COLO668 (cell line): ENCODE measurements at regions not wholly inside any gene's neighbourhood (a gene's known extent, or its start where the extent isn't known, plus 50 kb on each side); places are given as distances from the start of the nearest gene placed in this dataset.

Experiments
- DNase-seq: peaks from one replicate; lab custom pipeline; 2025; ENCODE audit not compliant: unreplicated experiment; lab: John Stamatoyannopoulos, UW

DNA sequence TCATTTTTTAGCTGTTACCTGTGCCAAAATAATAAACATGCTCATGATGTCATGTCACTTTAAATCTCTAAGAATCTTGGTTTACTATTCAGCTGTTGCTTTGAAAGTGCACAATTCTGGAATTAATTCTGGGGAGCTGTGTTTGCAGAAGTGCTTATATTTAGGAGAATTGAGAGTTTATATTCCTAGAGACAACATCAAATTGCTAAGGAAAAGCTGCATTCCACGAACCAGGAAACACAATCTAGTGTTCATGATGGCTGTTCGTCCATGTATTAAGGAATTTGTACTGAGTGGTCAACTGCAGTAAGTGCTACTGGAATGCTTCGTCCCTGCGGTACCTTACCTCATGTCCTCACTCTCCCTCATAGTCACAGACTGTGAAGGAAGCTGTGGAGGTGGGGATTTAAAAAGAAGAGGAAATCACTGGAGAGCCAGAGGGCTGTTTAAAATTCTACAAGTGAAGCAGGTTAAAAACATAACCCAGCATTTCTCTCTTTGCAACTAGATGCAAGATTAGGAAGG, 161.0 kb downstream of the TRMT11 start:
- no peak for DNase-seq

DNA sequence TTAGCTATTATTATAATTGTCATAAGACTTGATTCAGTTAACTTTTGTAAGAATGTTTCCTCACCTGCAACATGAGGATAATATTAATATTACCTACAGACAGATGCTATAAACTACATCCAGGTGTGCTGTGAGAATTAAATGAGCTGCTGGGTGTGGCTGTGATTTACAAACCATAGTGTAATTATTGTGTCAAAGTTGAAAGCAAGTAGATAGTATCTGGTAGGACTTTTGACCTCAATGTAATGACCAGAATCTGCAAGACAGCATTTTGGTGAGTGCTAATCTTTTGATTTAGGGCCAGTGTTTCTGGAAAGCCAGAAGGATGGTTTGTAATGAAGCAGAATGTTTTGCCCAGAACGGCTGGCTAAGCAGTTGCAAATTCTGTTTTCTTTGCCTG, 162.5 kb downstream of the TRMT11 start:
- no peak for DNase-seq

DNA sequence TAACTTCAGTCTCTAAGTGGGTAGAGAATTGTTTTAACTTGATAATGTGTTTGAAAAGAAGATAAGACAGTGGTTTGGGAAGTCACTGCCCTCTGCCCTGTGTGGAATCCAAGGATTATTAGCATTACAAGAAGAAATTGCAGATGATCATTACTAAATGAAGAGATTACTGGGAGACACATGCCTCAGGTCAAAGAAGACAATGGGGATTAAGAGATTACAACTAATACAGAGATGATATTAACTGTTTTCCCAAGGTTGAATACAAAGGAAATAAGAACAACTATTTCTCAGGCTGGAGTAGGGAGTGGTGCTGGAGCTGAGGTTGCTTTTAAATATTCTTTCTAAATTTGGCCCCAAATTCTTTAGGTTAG, 166.0 kb downstream of the TRMT11 start:
- DNase-seq, result no peak

DNA sequence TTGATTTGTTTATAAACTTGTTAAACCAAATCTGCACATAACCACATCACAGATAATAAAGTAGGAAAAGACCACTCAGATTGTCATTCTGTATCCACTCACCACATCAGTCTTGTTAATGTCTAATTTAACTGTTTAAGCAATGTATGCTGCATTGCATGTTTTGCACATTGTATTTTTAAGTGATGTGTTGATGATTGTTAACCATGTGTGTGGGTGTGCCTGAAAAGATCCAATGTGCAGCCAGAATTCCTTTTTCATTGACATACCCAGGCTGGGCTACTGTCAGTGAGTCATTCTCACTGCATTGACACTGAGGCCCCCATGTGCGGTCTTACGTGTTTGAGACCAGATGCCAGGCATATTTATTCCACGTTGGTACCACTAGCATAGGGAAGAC, 167.3 kb downstream of the TRMT11 start:
- DNase-seq, result no peak

DNA sequence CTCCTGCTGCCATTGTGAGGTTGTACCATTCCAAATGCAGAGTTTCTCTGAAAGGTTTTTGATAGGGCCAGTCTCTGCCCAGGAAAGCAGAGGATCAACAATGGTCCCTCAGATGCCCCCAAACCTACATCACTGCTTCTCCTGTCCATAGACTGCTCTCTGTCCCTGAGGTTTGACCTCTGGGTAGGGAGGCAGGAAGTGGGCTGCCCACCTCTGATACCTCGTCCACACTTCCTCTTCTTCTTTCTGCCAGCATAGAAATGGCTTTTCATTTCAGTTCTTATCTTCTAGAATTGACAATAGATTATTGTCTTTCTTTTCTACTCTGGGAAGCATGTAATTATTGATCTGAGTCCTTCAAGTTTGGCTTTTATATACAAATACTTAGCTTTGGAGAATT, 170.6 kb downstream of the TRMT11 start:
- DNase-seq, result no peak

DNA sequence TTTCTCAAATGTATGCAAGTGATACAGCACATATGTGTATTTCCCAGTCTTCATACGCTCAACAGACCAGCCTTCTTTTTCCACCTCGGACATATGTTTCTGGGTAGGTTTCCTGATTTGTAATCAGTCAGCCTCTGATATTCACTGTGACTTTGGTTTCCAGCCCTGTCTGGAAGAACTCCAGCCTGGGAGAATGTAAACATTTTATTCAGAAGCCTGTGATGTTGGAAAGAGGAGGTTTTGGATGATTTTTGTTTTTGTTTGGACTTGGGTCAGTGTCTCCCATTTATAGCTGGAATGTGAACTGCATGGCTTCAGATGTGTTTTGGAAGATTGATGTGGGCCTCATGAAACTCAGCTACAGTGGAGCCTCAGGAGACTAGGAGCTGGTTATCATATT, 172.2 kb upstream of the CENPW start:
- no peak for DNase-seq

DNA sequence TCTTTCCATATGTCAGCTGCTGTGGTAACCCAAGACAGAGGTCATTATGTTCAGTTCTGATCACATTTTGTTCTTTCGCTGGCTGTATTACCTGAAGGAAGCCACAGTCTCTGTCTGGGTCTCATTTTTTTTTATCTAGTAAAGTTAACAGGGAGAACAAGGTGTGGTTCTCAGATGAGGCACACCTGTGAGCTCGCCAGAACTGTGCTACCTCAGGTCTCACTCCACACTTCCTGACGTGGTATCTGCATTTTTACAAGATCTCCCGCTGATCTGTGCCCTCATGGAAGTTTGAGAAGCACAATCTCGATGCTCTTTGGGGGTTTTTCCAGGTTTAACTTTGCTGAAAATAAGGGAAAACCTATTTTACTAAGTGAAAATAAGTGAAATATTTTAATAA, 169.5 kb upstream of the CENPW start:
- DNase-seq, result no peak

DNA sequence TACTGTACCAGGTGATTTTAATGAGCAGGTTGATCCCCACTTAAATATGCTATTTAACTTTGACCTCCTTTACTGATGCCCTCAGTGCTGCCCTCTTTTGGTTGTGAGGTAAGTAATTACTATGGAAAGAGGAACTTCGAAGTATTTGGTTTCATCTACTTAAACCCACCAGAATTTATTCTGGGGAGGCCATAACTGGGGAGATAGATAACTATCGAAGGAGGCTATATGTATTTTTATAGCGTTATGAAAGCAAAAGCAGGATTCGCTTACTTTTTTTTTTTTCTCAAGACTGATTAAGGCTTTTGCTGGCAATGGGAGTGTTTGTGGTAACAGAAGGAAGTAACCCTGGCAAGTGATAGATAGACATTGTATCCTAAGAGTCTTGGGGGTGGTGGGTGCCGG, 168.9 kb upstream of the CENPW start:
- DNase-seq, result peak; percentile 8

DNA sequence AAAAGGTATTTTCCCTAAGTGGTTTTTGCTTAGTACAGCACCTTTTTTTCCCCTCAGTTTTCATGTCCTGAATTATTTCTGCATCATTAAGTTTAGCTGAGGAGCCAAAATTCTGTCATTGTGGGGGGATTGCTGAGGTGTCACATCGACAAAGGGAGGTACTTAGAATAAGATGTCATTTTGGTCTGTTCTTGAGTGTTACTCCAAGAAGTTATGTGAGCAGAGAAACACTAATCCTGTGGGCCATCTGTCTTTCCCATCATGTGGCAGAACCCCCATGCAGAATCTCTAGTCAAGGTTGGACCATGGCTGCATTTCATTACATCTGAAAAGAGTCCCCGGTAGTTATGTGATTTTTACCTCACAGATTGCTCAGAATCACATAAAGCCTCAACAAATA, 167.8 kb upstream of the CENPW start:
- DNase-seq, result no peak

DNA sequence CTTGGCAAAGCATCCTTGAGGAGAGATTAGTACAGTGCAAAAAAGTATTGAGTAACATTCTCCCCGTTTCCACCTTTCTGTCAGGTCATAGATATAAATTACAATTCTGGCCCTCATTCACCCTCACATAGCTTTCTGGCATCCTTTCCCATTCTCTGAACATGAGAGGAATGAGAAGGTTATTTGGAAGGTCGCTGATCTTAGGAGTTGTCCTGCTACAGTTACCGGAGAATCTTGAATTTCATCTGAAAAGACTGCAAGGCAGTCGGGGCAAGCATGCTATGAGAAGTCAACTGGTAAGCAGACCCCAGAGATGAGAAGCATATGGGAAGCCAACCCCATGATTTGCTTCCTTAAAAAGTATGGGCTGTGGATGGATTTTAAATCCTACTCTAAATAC, 166.7 kb upstream of the CENPW start:
- no peak for DNase-seq

DNA sequence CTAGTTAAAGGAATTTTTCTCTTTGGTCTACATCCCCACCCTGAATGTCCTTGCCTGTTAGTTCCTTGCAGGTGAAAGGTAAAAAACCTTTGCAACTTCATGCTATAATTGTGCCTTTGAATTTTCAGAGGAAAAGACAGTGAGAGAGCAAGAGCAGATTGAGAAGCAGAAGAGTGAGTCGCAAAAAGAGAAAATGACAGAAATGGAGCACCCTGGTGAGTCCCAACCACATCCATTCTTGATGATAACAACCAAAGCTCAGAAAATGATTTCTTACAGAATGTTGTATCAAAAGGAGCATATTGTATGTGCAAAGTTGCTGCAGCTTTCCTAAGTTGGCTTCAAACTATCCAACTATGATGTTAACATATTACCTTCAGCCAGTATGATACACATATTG, 165.2 kb upstream of the CENPW start:
- no peak for DNase-seq

DNA sequence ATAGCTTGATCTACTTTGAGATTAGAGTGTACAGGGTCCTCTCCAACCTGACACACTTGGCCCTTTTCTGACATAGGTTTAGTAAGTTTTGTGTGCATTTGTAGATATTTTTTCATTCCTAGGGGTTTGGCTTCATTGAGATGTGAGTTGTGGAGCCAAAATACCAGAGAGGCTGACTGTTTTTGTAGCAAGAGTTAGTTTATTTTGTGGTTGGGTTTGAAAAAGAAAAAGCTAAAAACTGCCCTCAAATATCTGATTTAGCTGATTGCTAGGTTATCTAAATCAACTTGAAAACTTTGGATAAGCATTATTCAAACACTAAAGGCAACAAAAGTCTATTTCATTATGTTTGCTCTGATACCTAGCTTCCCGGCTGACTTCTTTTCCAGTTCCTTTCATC, 164.7 kb upstream of the CENPW start:
- no peak for DNase-seq

DNA sequence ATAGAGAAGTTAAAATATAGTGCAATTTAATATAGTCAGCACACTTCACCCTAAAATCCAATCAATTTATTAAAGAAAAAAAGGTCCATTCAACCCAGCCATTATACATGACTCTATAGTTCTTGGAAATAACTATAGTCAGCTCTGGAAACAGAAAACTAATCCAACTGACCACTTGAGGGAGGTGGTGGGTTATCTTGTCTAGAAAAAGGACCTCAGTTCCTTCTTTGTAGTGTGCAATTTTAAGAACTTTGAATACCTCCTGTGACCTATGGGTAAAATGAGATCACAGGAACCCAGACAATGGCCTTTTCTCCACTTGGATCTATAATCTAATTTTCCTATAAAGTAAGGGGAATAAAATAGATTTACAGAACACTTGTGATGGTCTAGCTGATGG, 163.6 kb upstream of the CENPW start:
- DNase-seq, result peak; percentile 4

DNA sequence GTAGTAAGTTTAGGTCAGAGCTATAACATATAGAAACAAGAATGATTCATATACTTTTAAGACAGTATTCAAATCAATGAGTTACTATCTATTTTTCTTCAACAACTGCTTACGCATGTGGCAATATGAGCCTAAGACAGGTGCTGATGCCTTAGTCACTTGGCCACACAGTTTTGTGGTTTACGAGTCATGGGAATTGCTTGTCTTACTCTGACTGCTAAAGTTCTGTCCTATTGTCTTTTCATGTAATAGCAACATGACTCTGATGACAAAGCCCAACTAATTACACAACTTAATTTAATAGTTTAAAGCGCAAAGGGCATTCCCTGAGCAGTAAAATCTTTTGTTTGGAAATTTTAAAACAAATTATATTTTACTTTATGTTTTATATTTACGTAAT, 159.3 kb upstream of the CENPW start:
- no peak for DNase-seq

DNA sequence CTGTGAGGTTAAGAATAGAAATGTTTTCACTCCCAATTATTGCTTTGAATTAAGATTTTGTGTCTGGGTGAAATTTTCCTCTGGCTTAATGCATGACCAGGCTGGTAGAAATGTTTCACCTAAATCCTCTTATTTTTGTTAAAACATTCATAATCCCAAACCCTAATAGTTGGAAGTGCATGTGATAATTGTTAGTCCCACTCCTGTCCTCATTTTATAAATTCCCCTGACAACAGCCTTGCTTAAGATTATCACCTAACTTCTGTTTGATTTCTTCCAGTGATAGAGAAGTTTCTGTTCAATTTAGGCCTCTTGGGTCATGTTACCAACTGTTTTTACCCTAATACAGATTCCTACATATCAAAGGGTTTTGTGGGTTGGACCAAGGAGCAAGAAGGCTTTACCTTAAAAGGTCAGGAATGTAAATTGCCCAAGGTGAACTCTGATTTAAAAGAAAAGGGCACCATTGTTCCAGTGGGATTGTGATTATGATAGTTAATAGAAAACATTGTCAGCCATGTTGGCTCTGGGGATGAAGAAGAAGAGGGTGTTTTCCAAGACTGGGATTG, 158.7 kb upstream of the CENPW start:
- DNase-seq, result no peak

DNA sequence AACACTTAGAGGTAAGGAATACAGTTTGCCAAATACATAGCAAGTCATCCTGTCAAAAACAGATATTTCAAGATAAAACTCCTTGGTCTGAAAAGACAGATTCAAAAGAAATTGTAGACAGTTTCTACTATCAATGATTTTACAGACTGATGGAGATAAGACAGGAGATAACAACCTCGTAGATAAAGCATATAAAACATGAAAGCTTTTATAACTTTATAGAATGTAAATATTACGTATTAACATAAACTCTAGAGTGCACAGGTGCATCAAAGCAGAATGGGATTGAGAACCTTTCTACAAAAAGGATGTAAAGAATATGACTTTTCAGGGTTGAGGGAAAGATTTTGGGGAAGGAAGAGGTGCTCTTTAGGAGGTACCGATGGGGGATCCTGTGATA, 158.0 kb upstream of the CENPW start:
- DNase-seq, result no peak

DNA sequence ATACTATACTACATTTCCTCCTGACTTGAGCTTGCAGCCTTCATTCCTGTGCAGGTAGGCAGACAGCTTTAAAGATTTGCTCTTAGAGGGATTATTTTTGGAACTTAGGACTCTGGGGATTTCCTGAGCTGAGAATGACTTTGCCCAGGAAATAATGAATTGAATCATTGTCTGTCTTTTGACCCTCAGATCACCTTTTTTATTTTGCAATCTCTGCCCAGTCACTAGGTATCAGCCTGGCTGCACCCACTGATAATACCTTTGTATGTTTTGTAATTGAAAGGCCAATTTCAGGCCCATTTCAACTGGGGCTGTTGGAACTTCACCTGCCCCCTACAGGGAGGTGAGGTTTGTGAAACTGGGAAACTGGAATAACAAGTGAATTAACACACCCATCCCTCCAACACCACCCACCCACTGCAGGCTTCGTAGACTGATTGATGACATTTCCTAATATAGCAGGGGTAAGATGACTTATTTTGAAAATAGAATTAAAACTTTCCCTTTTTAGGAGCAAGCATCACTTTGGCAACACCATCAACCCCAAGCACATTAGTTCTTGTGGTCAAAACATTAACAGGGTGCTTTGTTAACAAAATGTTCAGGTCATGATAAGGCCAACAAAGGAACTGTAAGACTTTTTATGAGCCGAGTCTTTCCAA, 157.1 kb upstream of the CENPW start:
- no peak for DNase-seq

DNA sequence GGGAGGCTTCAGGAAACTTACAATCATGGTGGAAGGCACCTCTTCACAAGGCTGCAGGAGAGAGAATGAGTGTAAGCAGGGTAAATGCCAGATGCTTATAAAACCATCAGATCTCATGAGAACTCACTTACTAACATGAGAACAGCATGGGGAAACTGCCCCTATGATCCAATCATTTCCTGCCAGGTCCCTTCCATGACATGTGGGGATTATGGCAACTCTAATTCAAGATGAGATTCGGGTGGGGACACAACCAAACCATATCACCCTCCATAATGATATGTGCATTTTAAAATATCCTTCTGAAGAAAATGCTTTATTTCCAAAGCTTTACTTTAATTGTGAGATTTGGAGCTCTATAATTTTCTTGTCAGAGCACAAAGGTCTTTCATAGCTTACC, 154.1 kb upstream of the CENPW start:
- DNase-seq, result no peak

DNA sequence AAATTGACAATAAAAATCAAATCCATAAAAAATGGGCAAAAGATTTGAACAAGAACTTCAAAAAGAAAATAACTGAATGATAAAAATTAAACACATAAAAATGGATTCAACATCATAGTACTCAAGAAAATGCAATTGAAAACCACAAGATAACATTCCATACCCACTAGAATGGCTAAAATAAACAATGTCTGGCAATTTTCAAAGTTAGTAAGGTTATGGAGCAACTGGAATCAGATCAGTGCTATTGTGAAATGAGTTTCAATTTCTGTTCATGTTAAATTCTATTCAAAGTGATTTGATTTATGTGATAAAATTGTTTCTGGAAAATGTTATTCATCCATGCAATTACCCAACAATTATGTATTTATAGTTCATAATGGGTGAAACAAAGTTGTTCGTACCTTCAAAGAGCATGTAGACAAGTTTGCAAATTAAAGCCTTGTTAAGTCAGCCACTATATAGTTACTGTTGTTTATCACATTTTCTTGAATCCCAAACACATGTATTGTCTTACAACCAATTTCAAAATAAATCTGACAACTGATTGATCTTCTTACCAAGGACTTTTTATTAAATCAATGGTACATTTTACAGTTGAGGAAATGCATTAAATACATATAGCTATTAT, 151.5 kb upstream of the CENPW start:
- no peak for DNase-seq

DNA sequence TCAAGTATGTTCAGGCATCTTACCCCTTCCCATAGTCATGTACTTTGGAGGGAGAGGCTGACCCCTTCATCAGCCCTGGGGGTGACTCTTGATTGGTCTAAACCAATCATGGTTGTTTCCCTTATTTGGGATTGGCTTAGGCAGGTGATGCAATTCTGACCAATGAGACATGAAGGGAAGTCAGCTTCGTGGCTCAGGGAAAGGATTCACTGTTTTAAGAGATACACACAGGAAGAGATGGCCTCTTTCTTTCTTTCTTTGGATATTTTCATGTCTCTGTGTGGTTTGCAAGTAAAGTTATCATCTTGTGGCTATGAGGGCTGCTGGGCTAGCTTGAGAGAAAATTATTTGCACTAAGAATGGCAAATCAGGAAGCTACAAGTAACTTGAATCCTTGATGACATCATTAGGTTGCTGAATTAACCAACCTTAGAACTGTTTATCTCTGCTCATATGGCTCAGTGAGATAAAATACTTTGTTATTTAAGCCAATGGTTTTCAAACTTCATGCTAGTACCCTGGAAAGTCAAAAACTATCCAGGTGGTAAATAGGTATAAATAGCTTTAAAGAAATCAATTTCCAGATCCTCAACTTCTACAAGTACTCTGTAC, 144.2 kb upstream of the CENPW start:
- DNase-seq, result no peak

DNA sequence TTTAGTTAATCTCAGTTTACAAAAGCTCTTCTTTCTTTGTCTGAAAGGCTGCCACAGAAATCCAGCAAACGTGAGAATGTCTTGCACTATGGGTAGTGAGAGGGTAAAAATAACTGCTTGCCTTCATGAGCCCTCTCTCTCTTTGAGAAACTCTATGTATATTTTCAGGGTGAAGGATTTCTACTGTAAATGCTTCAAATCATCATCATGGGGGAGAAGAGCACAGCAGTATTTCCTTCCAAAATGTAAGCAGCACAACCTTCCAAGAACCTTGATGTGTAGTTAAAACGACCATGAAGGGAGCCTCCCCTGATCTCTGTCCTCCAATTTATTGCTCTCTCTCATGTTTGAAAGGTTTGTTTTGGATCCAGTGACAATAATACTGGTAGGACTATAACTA, 141.3 kb upstream of the CENPW start:
- peak; percentile 29 for DNase-seq

DNA sequence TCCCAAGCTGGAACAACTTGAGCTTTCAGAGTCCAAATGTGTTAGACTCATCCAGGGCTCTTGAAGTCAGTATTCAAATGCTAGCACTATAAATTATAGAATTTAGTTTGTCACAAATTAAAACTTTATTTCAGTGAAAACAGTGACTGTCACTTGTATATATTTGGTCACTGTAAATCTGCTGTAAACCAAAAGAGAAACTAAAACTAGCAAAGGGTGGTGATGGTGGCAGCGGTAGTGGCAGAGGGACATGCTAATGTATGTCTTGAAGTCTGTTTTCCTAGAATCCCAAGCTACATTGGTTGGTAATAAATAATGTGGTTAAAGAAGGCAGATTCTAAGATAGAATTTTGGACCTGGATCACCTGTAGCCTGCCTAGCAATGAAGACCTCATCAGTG, 140.4 kb upstream of the CENPW start:
- peak; percentile 7 for DNase-seq
